ENCODE measurements at regions not wholly inside any gene's neighbourhood (a gene's known extent, or its start where the extent isn't known, plus 50 kb on each side); places are given as distances from the start of the nearest gene placed in this dataset.

- TF ChIP-seq CTCF (optimal IDR thresholded peaks at IDR 0.05 in 1 of 3, IDR thresholded peaks at IDR 0.05 in 1 of 3, conservative IDR thresholded peaks at IDR 0.05 in 1 of 3; ENCODE audit: extremely low read depth in 1 of 3, insufficient read depth in 2 of 3, low read length in 3 of 3), result no peak
- TF ChIP-seq EZH2 (IDR thresholded peaks at IDR 0.05; ENCODE audit: low read length), result no peak
Observed at GRCh38 chr6:88502391-88502790, 336.2 kb upstream of the CNR1 start.
